ENCODE measurements at regions not wholly inside any gene's neighbourhood (a gene's known extent, or its start where the extent isn't known, plus 50 kb on each side); places are given as distances from the start of the nearest gene placed in this dataset.

GRCh38 chr5:123671711-123672456 lies 159.9 kb downstream of the CSNK1G3 start:
- Histone ChIP-seq H3K4me3 (no peak overlapping the region), H3K9me3 (no peaks in the 10 kb centered on the region), H3K27me3 (no peaks in the 10 kb centered on the region), H3K9ac (ENCODE audit: low read depth in 2 of 2, low read length in 2 of 2) (no peak overlapping the region), H3K36me3 (no peaks in the 10 kb centered on the region), H3K27ac (no peak overlapping the region), H3K4me1 (no peaks in the 10 kb centered on the region)
- intact Hi-C loops (cut with DNase I) = no loop called here
- no peak for DNase-seq
- TF ChIP-seq, protein P1, sequence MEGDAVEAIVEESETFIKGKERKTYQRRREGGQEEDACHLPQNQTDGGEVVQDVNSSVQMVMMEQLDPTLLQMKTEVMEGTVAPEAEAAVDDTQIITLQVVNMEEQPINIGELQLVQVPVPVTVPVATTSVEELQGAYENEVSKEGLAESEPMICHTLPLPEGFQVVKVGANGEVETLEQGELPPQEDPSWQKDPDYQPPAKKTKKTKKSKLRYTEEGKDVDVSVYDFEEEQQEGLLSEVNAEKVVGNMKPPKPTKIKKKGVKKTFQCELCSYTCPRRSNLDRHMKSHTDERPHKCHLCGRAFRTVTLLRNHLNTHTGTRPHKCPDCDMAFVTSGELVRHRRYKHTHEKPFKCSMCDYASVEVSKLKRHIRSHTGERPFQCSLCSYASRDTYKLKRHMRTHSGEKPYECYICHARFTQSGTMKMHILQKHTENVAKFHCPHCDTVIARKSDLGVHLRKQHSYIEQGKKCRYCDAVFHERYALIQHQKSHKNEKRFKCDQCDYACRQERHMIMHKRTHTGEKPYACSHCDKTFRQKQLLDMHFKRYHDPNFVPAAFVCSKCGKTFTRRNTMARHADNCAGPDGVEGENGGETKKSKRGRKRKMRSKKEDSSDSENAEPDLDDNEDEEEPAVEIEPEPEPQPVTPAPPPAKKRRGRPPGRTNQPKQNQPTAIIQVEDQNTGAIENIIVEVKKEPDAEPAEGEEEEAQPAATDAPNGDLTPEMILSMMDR (IDR thresholded peaks at IDR 0.05) = no peak

DNA sequence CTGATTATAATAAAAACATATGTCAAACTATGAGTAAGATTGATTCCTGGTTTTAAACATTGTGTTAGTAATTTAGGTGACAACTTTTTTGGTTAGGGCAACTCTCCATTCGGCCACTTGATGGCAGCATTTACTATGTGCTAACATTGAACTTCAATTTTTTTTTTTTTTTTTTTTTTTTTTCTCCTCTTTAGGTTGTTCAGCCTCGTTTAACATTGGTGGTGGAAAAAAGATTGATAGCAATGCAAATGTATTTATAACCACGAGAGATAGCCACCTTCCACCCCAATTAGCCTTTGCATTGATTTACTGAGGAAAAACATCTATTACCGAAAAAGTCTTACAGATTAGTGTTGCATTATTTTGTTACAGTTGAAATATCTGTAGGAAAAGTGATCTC lies 159.1 kb downstream of the CSNK1G3 start:
- Histone ChIP-seq H3K27ac (no peak overlapping the region), H3K27me3 (no peaks in the 10 kb centered on the region), H3K4me1 (no peaks in the 10 kb centered on the region), H3K9ac (ENCODE audit: low read depth in 2 of 2, low read length in 2 of 2) (no peak overlapping the region), H3K4me3 (no peak overlapping the region), H3K36me3 (no peaks in the 10 kb centered on the region), H3K9me3 (no peaks in the 10 kb centered on the region)
- DNase-seq = peak; percentile 64
- TF ChIP-seq, protein P1 (IDR thresholded peaks at IDR 0.05) = peak; percentile 79
- intact Hi-C loops (cut with DNase I) = no loop called here

Measured in colonic mucosa (tissue), 4 donors.